GM12878 (cell line): ENCODE measurements at regions not wholly inside any gene's neighbourhood (a gene's known extent, or its start where the extent isn't known, plus 50 kb on each side); places are given as distances from the start of the nearest gene placed in this dataset.

Experiments
- ATAC-seq: fragments of 200-7000 bp; cut with Tn5 transposase; 3 replicates; pipeline ENCODE4 v1.9.1; 2020; ENCODE audit warnings: mild to moderate bottlenecking, moderate library complexity
- BruUV-seq: library from RNA; stranded (reverse); fragments of 400-500 nt; replicated peaks from 2 replicates; lab custom pipeline; 2021; lab: Mats Ljungman, UMichigan
- CTCF ChIA-PET: fragments of 300-600 bp; sonication (Branson Sonifier 250); formaldehyde crosslinking; extraction: SDS; loops from one replicate; lab custom pipeline; 2021; ENCODE audit warnings: inconsistent platforms; lab: Yijun Ruan, JAX
- POLR2A ChIA-PET: fragments of 350-600 bp; formaldehyde crosslinking; extraction: SDS; loops from one replicate; lab custom pipeline; 2021; ENCODE audit warnings: inconsistent platforms; lab: Charles Lee
- RAD21 ChIA-PET: fragments of 300-600 bp; sonication (Branson Sonifier 250); formaldehyde crosslinking; loops from one replicate; lab custom pipeline; 2023; ENCODE audit warnings: antibody characterized with exemption; ENCODE audit not compliant: unreplicated experiment; lab: Charles Lee
- SMC1A ChIA-PET: fragments of 300-600 bp; sonication (Branson Sonifier 250); formaldehyde crosslinking; loops from one replicate; lab custom pipeline; 2023; ENCODE audit not compliant: unreplicated experiment, uncharacterized antibody; lab: Charles Lee
- DNase-seq: peaks from one replicate; pipeline ENCODE4 v3.0.0-alpha.2; 2011; ENCODE audit warnings: low read depth, low spot score
- FAIRE-seq: peaks from 3 replicates; lab custom pipeline; 2011; peaks lifted over from hg19 to GRCh38; lab: Jason Lieb, UNC
- H2AFZ ChIP-seq: 2 replicates; pipeline ENCODE4 v1.6.0; 2011; ENCODE audit warnings: low read depth, low read length, control low read depth; ENCODE audit not compliant: control insufficient read depth
- H3K27ac ChIP-seq: 2 replicates; pipeline ENCODE4 v1.5.1; 2011; ENCODE audit warnings: control low read depth; ENCODE audit not compliant: control insufficient read depth, insufficient read depth
- H3K27me3 ChIP-seq, 2 experiments: replicated peaks in 1 of 2; 2 replicates each; pipeline versions ENCODE4 v1.6.0 to v1.6.1; 2011; ENCODE audit warnings: low read length in 1 of 2; ENCODE audit not compliant: control insufficient read depth in 2 of 2, insufficient read depth in 2 of 2
- H3K36me3 ChIP-seq, 2 experiments: 2 replicates each; pipeline ENCODE4 v1.5.1; 2011; ENCODE audit warnings: low read length in 1 of 2; ENCODE audit not compliant: control insufficient read depth in 2 of 2, insufficient read depth in 2 of 2
- H3K4me1 ChIP-seq: 2 replicates; pipeline ENCODE4 v1.6.1; 2011; ENCODE audit warnings: mild to moderate bottlenecking, low read length, moderate library complexity, mixed read lengths; ENCODE audit not compliant: control insufficient read depth, insufficient read depth
- H3K4me2 ChIP-seq: 2 replicates; pipeline ENCODE4 v1.6.0; 2011; ENCODE audit warnings: control low read depth; ENCODE audit not compliant: control insufficient read depth, insufficient read depth
- H3K4me3 ChIP-seq: fragments of 200-600 bp; sonication (generic); 2 replicates; pipeline ENCODE4 v1.5.1; 2016
- H3K79me2 ChIP-seq: 2 replicates; pipeline ENCODE4 v1.6.0; 2011; ENCODE audit warnings: low read length; ENCODE audit not compliant: control insufficient read depth, insufficient read depth
- H3K9ac ChIP-seq: 2 replicates; pipeline ENCODE4 v1.8.0; 2011; ENCODE audit warnings: low read length, control low read depth, mixed read lengths; ENCODE audit not compliant: control insufficient read depth, insufficient read depth
- H3K9me3 ChIP-seq: replicated peaks from 3 replicates; pipeline ENCODE4 v1.5.1; 2011; ENCODE audit warnings: mild to moderate bottlenecking, low read length; ENCODE audit not compliant: control insufficient read depth, insufficient read depth
- H4K20me1 ChIP-seq: 2 replicates; pipeline ENCODE4 v1.6.0; 2011; ENCODE audit not compliant: control insufficient read depth, insufficient read depth
- BHLHE40 ChIP-seq, 2 experiments: fragments of 450-650 bp in 1 of 2; IDR thresholded peaks; 2 replicates each; pipeline ENCODE4 v1.6.1; 2011 to 2017; ENCODE audit warnings: low read depth in 2 of 2, borderline replicate concordance in 1 of 2, improper control_type of control experiment in 1 of 2, low read length in 1 of 2, mild to moderate bottlenecking in 1 of 2
- BMI1 ChIP-seq: fragments of 450-650 bp; IDR thresholded peaks from 2 replicates; pipeline ENCODE4 v1.6.1; 2016; ENCODE audit warnings: mild to moderate bottlenecking, moderate library complexity, borderline replicate concordance
- GATAD2B ChIP-seq: fragments of 450-650 bp; conservative IDR thresholded peaks from 2 replicates; pipeline ENCODE4 v1.6.1; 2017; ENCODE audit warnings: low read depth, mild to moderate bottlenecking, moderate library complexity
- NRF1 ChIP-seq: conservative IDR thresholded peaks from 2 replicates; pipeline ENCODE4 v1.6.1; 2011; ENCODE audit warnings: mild to moderate bottlenecking, low read depth, low read length, improper control_type of control experiment
- POLR2A ChIP-seq: IDR thresholded peaks from 2 replicates; pipeline ENCODE4 v1.6.1; 2011; ENCODE audit warnings: low read depth, mild to moderate bottlenecking, low read length
- SP1 ChIP-seq: IDR thresholded peaks from one replicate; pipeline ENCODE4 v1.6.1; 2011; ENCODE audit warnings: low read depth, low read length
- WGBS: methylation state at CpG from one replicate; pipeline ENCODE4 v1.1.6; 2016; ENCODE audit warnings: low lambda C conversion rate; ENCODE audit not compliant: insufficient replicate concordance, insufficient coverage; ENCODE audit errors: missing lambda C conversion rate; 5-methylcytosine and 5-hydroxymethylcytosine counted together
- in situ Hi-C: fragments of 300-500 bp; cut with MboI; formaldehyde crosslinking; loops from 9 replicates; pipeline ENCODE4 v1.14.3; 2018; ENCODE audit warnings: mixed read lengths
- intact Hi-C: fragments of 100-400 bp; cut with micrococcal nuclease; formaldehyde crosslinking; loops from one replicate; pipeline ENCODE4 v1.14.2; 2022; ENCODE audit not compliant: unreplicated experiment
- TF ChIP-seq, protein P1 (sequence below): fragments of 450-650 bp; IDR thresholded peaks from 2 replicates; pipeline ENCODE4 v1.6.1; 2016; ENCODE audit warnings: mild to moderate bottlenecking
- TF ChIP-seq, protein P2 (sequence below): IDR thresholded peaks from 2 replicates; pipeline ENCODE4 v1.6.1; 2011; ENCODE audit warnings: low read depth, low read length, improper control_type of control experiment, borderline replicate concordance

DNA sequence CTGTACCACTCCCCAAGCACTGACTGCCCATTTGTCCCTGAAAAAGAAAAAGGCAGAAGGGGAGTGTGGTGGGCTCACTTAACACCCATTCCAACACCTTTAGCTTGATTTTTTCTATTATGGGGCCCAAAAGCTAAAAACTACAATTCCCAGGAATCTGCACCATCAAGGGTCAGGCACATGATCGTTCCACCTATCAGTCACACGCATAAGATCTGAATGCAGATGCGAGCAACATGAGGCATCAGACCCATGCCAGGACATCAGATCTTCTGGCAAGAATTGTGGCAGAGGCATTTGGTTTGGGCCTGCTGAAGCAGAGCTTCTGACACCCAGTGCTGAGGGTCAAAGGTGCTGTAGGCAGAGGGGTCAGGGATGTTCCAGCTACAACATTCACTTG is 595.9 kb downstream of the BCOR start (continued):
- no peak for TF ChIP-seq SP1
- TF ChIP-seq POLR2A = no peak
- TF ChIP-seq BHLHE40 (IDR thresholded peaks at IDR 0.05; ENCODE audit: borderline replicate concordance in 1 of 2, low read depth in 2 of 2, low read length in 1 of 2) = no peak
- TF ChIP-seq, protein P1, sequence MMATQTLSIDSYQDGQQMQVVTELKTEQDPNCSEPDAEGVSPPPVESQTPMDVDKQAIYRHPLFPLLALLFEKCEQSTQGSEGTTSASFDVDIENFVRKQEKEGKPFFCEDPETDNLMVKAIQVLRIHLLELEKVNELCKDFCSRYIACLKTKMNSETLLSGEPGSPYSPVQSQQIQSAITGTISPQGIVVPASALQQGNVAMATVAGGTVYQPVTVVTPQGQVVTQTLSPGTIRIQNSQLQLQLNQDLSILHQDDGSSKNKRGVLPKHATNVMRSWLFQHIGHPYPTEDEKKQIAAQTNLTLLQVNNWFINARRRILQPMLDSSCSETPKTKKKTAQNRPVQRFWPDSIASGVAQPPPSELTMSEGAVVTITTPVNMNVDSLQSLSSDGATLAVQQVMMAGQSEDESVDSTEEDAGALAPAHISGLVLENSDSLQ = no peak
- no peak for TF ChIP-seq NRF1

DNA sequence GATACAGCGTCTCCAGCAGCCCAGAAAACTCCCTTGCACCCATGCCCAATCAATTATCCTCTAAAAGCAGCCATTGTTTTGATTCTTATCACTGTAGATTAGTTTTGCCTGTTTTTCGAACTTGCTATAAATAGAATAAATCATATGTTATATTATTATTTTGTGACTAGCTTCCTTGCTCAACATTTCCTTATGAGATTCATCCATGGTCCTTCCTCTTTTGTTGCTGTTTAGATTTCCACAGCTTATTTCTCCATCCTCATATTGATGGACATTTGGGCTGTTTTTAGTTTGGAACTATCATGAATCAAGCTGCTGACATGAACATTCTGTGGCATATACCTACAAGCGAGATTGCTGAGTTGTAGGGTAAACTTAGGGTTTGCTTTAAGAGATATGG is 595.3 kb downstream of the BCOR start:
- no peak overlapping the region for H2AFZ ChIP-seq
- H3K27ac ChIP-seq = no peak overlapping the region
- no peak overlapping the region for H3K4me3 ChIP-seq
- ChIA-PET SMC1A (interaction anchor here (2.8 kb wide), 1 partner anchor 10 kb away, joined by 11 read pairs; no protein-coding TSS in a partner anchor), POLR2A (no interaction called here), CTCF (no interaction called here), RAD21 (no interaction called here)
- no peaks in the 10 kb centered on the region for H3K9me3 ChIP-seq
- H3K27me3 ChIP-seq = no peaks in the 10 kb centered on the region
- H3K36me3 ChIP-seq = no peaks in the 10 kb centered on the region
- H3K4me1 ChIP-seq = no peaks in the 10 kb centered on the region
- TF ChIP-seq SP1 (no peak), GATAD2B (no peak), BMI1 (no peak), BHLHE40 (IDR thresholded peaks at IDR 0.05; ENCODE audit: borderline replicate concordance in 1 of 2, low read depth in 2 of 2, low read length in 1 of 2) (no peak)
- TF ChIP-seq, protein P2, sequence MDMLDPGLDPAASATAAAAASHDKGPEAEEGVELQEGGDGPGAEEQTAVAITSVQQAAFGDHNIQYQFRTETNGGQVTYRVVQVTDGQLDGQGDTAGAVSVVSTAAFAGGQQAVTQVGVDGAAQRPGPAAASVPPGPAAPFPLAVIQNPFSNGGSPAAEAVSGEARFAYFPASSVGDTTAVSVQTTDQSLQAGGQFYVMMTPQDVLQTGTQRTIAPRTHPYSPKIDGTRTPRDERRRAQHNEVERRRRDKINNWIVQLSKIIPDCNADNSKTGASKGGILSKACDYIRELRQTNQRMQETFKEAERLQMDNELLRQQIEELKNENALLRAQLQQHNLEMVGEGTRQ = no peak
- no peaks in the 10 kb centered on the region for H4K20me1 ChIP-seq
- no peaks in the 10 kb centered on the region for H3K79me2 ChIP-seq
- 36% methylated on average over 3 of the region's 3 CpGs for WGBS
- DNase-seq (no peak), FAIRE-seq (no peak), ATAC-seq (no peak)
- intact Hi-C loops = no loop called here
- BruUV-seq = no TSS peak
- in situ Hi-C loops = no loop called here
- no peak overlapping the region for H3K9ac ChIP-seq
- H3K4me2 ChIP-seq = no peak overlapping the region
